HG02610 (cell line): ENCODE measurements at regions not wholly inside any gene's neighbourhood (a gene's known extent, or its start where the extent isn't known, plus 50 kb on each side); places are given as distances from the start of the nearest gene placed in this dataset.
"Not testable (repeated sequence)": the region's sequence is repeated elsewhere in the genome, so short reads cannot be mapped to it uniquely, and the experiment has no call there.

ENCODE experiments used
- ATAC-seq: cut with Tn5 transposase; IDR thresholded peaks from one replicate; pipeline ENCODE4 v1.9.1; 2021; ENCODE audit warnings: mild to moderate bottlenecking, moderate library complexity; ENCODE audit not compliant: unreplicated experiment

- no peak for ATAC-seq
These were observed 149.8 kb upstream of the PALMD start for GRCh38 chr1:99496067-99496466.

GRCh38 chr1:99497690-99498089 is 148.2 kb upstream of the PALMD start:
- no peak for ATAC-seq

- ATAC-seq, result no peak
These were observed 145.4 kb upstream of the PALMD start for GRCh38 chr1:99500541-99500940.

GRCh38 chr1:99501871-99502270 is 144.0 kb upstream of the PALMD start:
- no peak for ATAC-seq

GRCh38 chr1:99502400-99502799 is 143.5 kb upstream of the PALMD start:
- no peak for ATAC-seq

- no peak for ATAC-seq
These were observed 142.6 kb upstream of the PALMD start for GRCh38 chr1:99503276-99503747.

- no peak for ATAC-seq
These were observed 141.6 kb upstream of the PALMD start for GRCh38 chr1:99504287-99504686.

GRCh38 chr1:99506631-99507030 is 139.3 kb upstream of the PALMD start:
- no peak for ATAC-seq

GRCh38 chr1:99507446-99507845 is 138.5 kb upstream of the PALMD start:
- not testable (repeated sequence) for ATAC-seq

- ATAC-seq, result no peak
These were observed 137.8 kb upstream of the PALMD start for GRCh38 chr1:99507906-99508732.

- ATAC-seq, result not testable (repeated sequence)
These were observed 137.0 kb upstream of the PALMD start for GRCh38 chr1:99508733-99509445.

GRCh38 chr1:99514823-99515552 is 130.9 kb upstream of the PALMD start:
- ATAC-seq, result not testable (repeated sequence)

GRCh38 chr1:99516141-99516540 is 129.8 kb upstream of the PALMD start:
- ATAC-seq, result no peak

- no peak for ATAC-seq
These were observed 125.8 kb upstream of the PALMD start for GRCh38 chr1:99520121-99520520.

GRCh38 chr1:99525331-99525730 is 120.6 kb upstream of the PALMD start:
- no peak for ATAC-seq

GRCh38 chr1:99527078-99527477 is 118.8 kb upstream of the PALMD start:
- ATAC-seq, result no peak

GRCh38 chr1:99527545-99527944 is 118.4 kb upstream of the PALMD start:
- no peak for ATAC-seq

- ATAC-seq, result no peak
These were observed 116.9 kb upstream of the PALMD start for GRCh38 chr1:99529002-99529401.

- no peak for ATAC-seq
These were observed 114.2 kb upstream of the PALMD start for GRCh38 chr1:99531578-99532275.

GRCh38 chr1:99532276-99532580 is 113.7 kb upstream of the PALMD start:
- no peak for ATAC-seq
